HL-60 (cell line): ENCODE measurements at regions not wholly inside any gene's neighbourhood (a gene's known extent, or its start where the extent isn't known, plus 50 kb on each side); places are given as distances from the start of the nearest gene placed in this dataset.

ENCODE experiments used
- DNase-seq, 2 experiments: peaks; one replicate each; pipeline ENCODE4 v3.0.0-alpha.2; 2010 to 2020; ENCODE audit warnings: low read depth in 1 of 2, low spot score in 1 of 2
- H3K27ac ChIP-seq: fragments of 250-450 bp; sonication (Bioruptor Pico); replicated peaks from 2 replicates; pipeline ENCODE4 v1.5.1; 2020; ENCODE audit warnings: mild to moderate bottlenecking, moderate library complexity
- H3K27me3 ChIP-seq: fragments of 250-450 bp; sonication (Bioruptor Pico); 2 replicates; pipeline ENCODE4 v1.5.1; 2021; ENCODE audit warnings: mild to moderate bottlenecking, moderate library complexity; ENCODE audit not compliant: insufficient read depth, poor library complexity, severe bottlenecking
- H3K4me3 ChIP-seq: replicated peaks from 2 replicates; pipeline ENCODE4 v1.5.1; 2011; ENCODE audit warnings: mild to moderate bottlenecking, control low read depth, low read length; ENCODE audit not compliant: insufficient read depth
- GABPA ChIP-seq: IDR thresholded peaks from 2 replicates; pipeline ENCODE4 v1.6.1; 2012; ENCODE audit warnings: low read depth
- POLR2AphosphoS5 ChIP-seq: IDR thresholded peaks from 2 replicates; pipeline ENCODE4 v1.6.1; 2012; ENCODE audit warnings: low read depth
- REST ChIP-seq: IDR thresholded peaks from 2 replicates; pipeline ENCODE4 v1.6.1; 2012; ENCODE audit warnings: low read depth; ENCODE audit not compliant: insufficient replicate concordance
- SPI1 ChIP-seq: IDR thresholded peaks from 2 replicates; pipeline ENCODE4 v1.6.1; 2012; ENCODE audit warnings: low read depth, mild to moderate bottlenecking, borderline replicate concordance
- TF ChIP-seq, protein P1 (sequence below): IDR thresholded peaks from one replicate; pipeline ENCODE4 v1.5.1; 2011; ENCODE audit warnings: low read length, control low read depth, inconsistent platforms; ENCODE audit not compliant: insufficient read depth

DNA sequence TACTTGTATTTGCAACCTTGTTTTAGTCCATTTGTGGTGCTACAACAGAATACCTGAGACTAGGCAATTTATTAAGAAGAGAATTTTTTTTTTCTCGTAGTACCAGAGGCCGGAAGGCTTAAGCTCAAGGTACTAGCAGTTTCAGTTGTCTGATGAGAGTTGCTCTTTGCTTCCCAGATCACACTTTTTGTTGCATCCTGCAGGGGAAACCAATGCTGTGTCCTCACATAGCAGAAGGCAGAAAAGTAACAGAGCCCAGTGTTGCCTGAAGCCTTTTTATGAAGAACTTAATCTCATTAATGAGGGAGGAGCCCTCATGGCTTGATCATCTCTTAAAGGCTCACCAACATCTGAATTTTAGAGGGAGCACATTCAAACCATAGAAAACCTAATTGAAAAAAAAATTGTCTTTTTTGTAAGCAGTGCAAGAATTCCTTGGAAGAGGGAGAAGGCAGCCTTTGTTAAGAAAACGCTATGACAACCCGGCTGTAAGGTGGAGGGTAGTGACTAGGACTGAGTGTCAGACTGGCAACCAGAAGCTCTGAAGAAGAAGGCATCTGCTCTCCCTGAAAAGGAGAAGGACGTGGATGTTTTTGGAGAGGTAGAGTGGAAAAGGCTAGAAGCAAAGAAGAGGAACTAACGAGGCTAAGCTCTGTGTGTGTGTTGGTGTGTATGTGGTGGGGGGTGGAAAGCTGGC is 1245.3 kb downstream of the ROBO2 start:
- Histone ChIP-seq H3K27ac (no peak overlapping the region), H3K4me3 (no peak overlapping the region), H3K27me3 (no peaks in the 10 kb centered on the region)
- DNase-seq = no peak
- TF ChIP-seq POLR2AphosphoS5 (no peak), SPI1 (no peak), GABPA (no peak), REST (no peak)
- TF ChIP-seq, protein P1, sequence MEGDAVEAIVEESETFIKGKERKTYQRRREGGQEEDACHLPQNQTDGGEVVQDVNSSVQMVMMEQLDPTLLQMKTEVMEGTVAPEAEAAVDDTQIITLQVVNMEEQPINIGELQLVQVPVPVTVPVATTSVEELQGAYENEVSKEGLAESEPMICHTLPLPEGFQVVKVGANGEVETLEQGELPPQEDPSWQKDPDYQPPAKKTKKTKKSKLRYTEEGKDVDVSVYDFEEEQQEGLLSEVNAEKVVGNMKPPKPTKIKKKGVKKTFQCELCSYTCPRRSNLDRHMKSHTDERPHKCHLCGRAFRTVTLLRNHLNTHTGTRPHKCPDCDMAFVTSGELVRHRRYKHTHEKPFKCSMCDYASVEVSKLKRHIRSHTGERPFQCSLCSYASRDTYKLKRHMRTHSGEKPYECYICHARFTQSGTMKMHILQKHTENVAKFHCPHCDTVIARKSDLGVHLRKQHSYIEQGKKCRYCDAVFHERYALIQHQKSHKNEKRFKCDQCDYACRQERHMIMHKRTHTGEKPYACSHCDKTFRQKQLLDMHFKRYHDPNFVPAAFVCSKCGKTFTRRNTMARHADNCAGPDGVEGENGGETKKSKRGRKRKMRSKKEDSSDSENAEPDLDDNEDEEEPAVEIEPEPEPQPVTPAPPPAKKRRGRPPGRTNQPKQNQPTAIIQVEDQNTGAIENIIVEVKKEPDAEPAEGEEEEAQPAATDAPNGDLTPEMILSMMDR = no peak

- Histone ChIP-seq H3K27ac (no peak overlapping the region), H3K27me3 (no peaks in the 10 kb centered on the region), H3K4me3 (no peak overlapping the region)
- TF ChIP-seq GABPA (no peak), POLR2AphosphoS5 (no peak), REST (no peak), SPI1 (no peak)
- TF ChIP-seq, protein P1 = no peak
- DNase-seq = no peak
Observed at GRCh38 chr3:78287085-78287484, 1247.2 kb downstream of the ROBO2 start.

DNA sequence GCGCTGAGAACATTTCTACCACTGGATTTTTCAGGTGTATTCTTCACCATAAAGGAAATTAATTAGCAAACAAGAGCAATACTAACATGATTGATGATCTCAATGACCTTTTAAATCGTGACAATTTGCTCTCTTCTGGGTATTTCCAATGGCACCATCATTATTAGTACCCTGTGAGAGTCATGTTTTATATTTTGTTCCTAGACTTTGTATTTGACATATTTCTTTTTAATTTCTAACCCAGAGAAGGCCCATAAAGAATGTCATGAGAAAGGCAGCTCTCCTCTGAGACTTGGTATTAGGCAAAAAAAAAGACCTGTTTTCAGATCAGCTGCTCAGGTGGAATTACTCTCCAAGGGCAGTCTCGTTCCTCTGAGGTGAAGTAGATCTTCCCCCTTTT is 1253.4 kb downstream of the ROBO2 start:
- no peak overlapping the region for H3K27ac ChIP-seq
- DNase-seq = no peak
- no peaks in the 10 kb centered on the region for H3K27me3 ChIP-seq
- TF ChIP-seq, protein P1 = no peak
- TF ChIP-seq GABPA = no peak
- TF ChIP-seq REST = no peak
- TF ChIP-seq SPI1 = no peak
- no peak for TF ChIP-seq POLR2AphosphoS5
- H3K4me3 ChIP-seq = no peak overlapping the region
